CD4-positive, alpha-beta T cell treated with Interleukin-4 for 1 hour (primary cell): ENCODE measurements at regions not wholly inside any gene's neighbourhood (a gene's known extent, or its start where the extent isn't known, plus 50 kb on each side); places are given as distances from the start of the nearest gene placed in this dataset.

Source experiments
- DNase-seq, 2 donors: peaks; one replicate each; pipeline ENCODE4 v3.0.0-alpha.2; 2020 to 2022

GRCh38 chr6:16850681-16851026 is 89.4 kb upstream of the ATXN1 start:
- DNase-seq = no peak

GRCh38 chr6:16849988-16850680 is 88.9 kb upstream of the ATXN1 start:
- no peak for DNase-seq

DNA sequence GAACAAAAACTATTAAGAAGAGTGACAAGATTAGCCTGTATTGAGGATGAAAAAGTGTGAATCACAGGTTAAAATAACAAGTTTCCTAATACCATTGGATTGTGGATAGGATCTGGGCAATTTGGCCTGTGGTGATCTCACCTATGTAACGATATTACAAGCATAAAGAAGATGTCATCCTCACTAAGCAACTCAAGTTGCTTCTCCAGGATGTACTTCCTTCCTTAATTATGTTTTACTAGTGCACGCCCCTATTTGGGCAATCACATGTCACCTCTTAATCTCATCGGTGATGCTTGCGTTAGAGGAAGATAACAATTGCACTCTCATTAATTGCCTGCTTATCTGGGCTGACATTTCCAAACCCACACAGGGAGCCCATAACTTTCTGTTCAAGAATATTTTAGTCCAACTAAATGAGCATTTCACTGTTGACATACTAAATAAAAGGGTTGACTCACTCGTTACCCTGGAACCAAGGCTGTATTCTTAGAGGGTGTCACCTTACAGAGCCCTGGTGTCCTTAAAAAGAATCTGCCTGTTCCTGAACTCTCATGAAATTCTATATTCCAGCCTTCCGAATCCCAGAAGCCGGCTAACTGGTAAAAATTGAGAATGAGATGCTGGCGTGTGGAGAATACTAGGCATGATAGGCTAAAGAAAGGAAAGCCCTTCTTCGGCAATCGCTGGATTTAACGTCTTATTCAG is 88.2 kb upstream of the ATXN1 start:
- DNase-seq = peak in 1 of 2 donors; percentile 34

- no peak for DNase-seq
These were observed 85.1 kb upstream of the ATXN1 start for GRCh38 chr6:16846399-16846778.

DNA sequence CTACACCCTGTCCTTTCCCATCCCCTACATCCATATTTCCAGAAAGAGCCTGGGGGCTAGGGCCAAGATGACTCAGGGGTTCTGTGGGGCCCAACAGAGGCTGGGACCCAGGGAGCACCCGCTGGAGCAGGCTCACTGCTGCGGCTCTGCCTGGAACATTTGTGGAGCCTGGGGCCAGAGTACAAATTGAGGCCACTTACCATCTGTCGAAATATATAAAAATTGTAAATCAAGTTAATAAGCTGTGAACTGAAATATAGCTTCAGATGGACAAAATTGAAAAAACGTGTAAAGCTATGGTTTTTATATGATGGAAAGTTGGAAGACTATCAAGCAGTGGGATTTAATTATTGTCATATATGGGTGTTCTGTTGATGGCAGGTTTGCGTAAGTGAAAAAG is 82.9 kb upstream of the ATXN1 start:
- DNase-seq = no peak

DNA sequence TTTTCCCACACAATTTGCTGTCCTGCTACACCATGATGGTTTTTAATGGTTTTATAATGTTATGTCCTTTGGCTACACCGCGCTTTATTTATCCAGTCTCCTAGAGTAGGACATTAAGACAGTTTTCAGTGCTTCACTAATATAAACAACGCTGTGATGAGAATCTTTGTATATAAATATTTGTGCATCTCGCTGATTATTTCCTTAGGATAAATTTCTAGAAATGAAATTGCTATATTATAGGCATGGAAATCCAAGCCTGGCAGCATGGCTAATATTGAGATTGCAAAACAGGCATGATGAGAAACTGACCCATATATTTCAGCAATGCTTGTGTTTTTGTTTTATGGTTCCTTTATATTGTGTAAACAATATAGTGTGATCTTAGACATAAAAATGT is 81.4 kb upstream of the ATXN1 start:
- no peak for DNase-seq

DNA sequence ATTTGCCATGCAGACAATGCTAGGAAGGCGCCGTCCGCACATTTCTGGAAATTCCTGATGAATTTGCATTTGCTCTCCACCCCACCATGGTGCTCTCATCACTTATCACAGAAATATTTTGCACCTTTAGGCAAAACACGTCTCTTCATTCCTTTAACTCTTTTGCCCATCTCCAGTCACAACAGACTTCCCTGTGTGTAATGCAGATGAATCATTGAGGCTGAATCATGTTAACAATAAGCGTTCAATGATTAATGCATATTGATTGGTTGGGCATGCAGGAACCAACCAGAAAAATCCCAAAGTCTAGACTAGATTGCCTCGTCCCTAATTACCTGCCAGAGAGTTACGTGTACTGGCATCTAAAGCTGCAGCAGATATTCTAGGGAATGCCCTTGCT is 80.0 kb upstream of the ATXN1 start:
- no peak for DNase-seq

GRCh38 chr6:16840725-16841124 is 79.5 kb upstream of the ATXN1 start:
- DNase-seq = no peak

DNA sequence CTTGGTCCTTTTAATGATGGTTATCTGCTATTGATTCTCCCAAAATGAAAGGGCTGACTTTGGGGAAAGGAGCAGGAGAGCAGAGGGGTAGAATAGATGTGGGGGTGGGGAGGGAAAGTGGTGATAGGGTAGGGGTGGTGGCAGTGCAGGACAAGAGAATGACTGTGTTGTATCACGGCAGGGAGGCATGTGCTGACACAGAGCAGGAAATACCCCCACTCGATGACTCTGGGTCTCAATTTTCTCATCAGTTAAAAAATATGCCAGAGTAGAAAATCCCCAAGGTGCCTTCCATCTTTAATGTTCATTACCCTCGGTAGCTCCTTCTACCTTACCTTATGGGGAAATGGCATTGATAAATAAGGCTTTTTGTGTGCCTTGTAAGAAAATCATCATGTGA is 79.0 kb upstream of the ATXN1 start:
- no peak for DNase-seq

GRCh38 chr6:16839631-16840179 is 78.4 kb upstream of the ATXN1 start:
- no peak for DNase-seq

DNA sequence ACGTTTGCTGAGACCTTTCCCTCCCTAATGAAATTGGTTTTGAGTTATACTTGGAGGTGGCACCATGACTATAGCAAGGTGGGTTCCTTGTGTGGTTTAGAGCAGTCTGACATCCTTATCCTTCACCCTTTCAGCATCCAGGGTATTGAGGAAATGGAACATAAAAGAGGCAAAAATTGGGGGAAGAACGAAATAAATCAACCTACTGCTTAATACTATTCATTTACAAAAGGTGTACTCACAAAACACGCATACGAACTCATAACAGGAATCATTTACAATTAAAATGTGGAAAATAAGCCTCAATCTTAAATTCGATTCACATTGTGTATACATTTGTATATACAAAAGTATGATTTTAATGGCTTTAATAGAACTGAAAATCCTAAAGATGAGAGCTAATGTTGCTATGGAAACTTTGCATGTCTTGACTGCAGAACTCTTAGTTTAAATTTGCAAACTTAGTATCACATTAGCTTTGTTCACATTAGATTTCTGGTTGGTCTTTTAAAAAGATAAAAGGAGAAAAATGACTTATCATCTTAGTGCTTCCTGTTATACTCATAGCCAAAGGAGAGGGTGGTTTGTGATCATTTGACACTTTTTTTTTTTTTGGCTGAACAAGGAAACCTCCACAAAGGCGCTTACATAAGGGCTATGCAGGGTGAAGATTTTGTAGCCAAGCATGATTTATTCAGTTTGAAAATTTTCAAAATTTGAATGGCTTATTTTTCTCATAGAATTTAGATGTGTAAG is 76.1 kb upstream of the ATXN1 start:
- peak in 1 of 2 donors; percentile 30 for DNase-seq

GRCh38 chr6:16836144-16836981 is 75.1 kb upstream of the ATXN1 start:
- DNase-seq = peak in 1 of 2 donors; percentile 43

DNA sequence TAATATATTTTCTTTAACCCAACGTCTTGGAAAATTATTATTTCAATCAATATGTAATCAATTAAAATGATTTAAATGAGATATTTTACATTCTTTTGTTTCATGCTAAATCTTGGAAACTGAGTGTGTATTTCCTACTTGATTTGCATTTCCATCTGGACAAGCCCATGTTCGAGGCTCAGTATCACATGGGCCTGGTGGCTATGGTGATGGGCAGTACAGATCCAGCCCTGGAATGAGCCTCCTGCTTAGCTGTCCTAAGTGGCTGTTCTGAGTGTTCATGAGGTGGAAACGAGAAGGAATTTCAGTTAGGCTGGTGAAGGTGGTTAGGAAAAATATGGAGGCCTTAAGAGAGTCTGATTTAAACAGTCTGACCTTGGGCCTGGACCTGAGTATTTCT is 73.0 kb upstream of the ATXN1 start:
- no peak for DNase-seq

DNA sequence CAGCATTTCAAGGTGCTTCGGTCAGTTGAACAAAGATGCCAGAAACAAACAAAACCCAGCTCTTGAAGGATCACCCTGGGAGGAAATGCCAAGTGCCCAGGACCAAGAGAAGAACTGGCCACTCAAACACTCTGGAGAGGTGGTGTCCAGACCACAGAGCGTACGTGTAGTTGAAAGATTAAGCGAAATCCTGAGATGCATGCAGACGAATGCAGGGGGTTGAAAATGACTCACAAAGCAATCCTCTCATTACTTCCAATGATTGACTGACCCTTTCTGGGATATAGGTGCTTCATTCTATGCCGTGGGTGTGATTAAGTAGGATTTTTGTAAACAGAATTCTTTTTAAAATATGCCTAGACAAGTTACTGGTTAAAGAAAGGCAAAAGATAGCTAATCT is 71.5 kb upstream of the ATXN1 start:
- DNase-seq = no peak

GRCh38 chr6:16832043-16832567 is 70.8 kb upstream of the ATXN1 start:
- DNase-seq = peak in 1 of 2 donors; percentile 16

- DNase-seq = no peak
These were observed 69.9 kb upstream of the ATXN1 start for GRCh38 chr6:16831136-16831535.

GRCh38 chr6:16828058-16828457 is 66.8 kb upstream of the ATXN1 start:
- DNase-seq = no peak

DNA sequence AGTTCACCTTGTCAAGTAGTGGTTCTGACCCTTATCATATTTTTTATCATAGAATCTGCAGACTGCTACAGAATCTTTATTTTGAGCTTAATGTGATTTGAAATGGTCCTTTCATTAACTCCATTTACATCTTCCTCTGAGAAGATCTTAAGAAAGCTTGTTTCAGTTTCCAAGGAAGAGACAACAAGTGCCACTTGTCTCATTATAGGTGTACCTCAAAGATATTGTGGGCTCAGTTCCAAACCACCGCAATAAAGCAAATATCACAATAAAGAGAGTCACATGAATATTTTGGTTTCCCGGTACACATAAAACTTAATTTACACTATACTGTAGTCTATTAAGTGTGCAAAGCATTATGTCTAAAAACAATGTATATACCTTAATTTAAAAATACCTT is 66.4 kb upstream of the ATXN1 start:
- no peak for DNase-seq

DNA sequence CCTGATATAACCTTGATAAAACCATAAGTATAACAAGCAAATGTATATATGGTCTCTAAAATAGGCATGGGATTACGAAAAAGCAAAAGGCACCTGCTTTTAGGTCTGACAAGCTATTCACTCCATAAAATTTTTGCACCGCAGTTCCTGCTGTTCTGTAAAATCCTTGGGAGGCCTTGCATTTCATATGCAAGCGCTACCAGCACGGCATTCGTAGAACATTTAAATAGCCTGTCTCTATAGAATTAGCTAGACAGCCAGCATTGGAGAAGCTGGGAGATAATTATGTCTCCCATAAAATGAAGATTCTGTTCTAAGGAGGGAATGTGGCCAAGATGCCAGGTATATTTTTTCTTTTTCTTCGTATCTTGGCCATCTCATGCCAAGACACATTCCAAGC is 64.5 kb upstream of the ATXN1 start:
- no peak for DNase-seq

- DNase-seq = peak in 1 of 2 donors; percentile 30
These were observed 63.8 kb upstream of the ATXN1 start for GRCh38 chr6:16824845-16825685.

DNA sequence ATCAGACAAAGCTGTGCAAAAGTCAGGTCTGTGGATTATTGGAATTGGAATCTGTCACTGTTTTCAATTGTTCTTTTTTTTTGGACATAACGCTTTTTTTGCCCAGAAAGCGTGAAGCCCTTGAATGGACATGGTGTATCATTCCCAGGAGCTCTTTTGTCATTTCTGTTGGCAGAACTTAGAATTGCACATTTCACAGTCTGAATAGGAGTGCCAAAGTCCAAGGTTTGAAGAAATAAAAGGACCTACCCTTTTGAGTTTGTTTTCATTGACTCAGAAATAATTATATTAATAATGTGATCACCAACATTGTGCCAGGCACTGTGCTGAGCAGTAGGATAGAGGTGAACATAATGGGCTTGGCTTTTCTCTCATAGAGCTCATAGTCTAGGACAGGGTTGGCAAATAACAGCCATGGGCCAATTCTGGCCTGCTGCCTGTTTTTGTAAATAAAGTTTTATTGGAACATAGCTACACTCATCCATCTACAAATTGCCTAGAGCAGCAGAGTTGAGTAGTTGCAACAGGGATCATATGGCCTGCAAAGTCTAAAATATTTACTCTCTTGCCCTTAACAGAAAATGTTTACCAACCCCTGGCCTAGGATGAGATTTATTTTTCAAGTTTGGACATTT is 62.6 kb upstream of the ATXN1 start:
- DNase-seq = no peak
